OCI-LY7 (cell line): ENCODE measurements at regions not wholly inside any gene's neighbourhood (a gene's known extent, or its start where the extent isn't known, plus 50 kb on each side); places are given as distances from the start of the nearest gene placed in this dataset.

Experiments used
- BruUV-seq: library from RNA; stranded (reverse); fragments of 400-500 nt; replicated peaks from 2 replicates; lab custom pipeline; 2021; lab: Mats Ljungman, UMichigan
- CTCF ChIA-PET: fragments of 300-600 bp; sonication (Branson Sonifier 250); formaldehyde crosslinking; loops from one replicate; lab custom pipeline; 2022; ENCODE audit warnings: antibody characterized with exemption; ENCODE audit not compliant: unreplicated experiment; lab: Charles Lee
- POLR2A ChIA-PET: fragments of 300-600 bp; sonication (Branson Sonifier 250); formaldehyde crosslinking; loops from one replicate; lab custom pipeline; 2022; ENCODE audit warnings: antibody characterized with exemption; lab: Charles Lee
- DNase-seq: peaks from one replicate; pipeline ENCODE4 v3.0.0-alpha.2; 2015; ENCODE audit warnings: low spot score
- H2AFZ ChIP-seq: fragments of 200-600 bp; sonication (generic), shearing (Covaris generic); 2 replicates; pipeline ENCODE4 v1.6.1; 2014; ENCODE audit warnings: mild to moderate bottlenecking, antibody characterized with exemption, low read length, moderate library complexity
- H3K27ac ChIP-seq: fragments of 200-600 bp; sonication (generic); 2 replicates; pipeline ENCODE4 v1.5.1; 2014; ENCODE audit warnings: mixed run types, low read depth, mild to moderate bottlenecking, moderate library complexity, low read length, inconsistent platforms; ENCODE audit not compliant: poor library complexity, severe bottlenecking
- H3K36me3 ChIP-seq: fragments of 200-600 bp; sonication (generic); 2 replicates; pipeline ENCODE4 v1.6.1; 2014; ENCODE audit warnings: mild to moderate bottlenecking, antibody characterized with exemption, low read length, moderate library complexity, mixed read lengths; ENCODE audit not compliant: insufficient read depth
- H3K4me1 ChIP-seq: fragments of 200-600 bp; sonication (generic); 2 replicates; pipeline ENCODE4 v1.5.1; 2014; ENCODE audit warnings: mild to moderate bottlenecking, low read length; ENCODE audit not compliant: insufficient read depth, poor library complexity, severe bottlenecking
- H3K4me2 ChIP-seq: fragments of 200-600 bp; sonication (generic); 2 replicates; pipeline ENCODE4 v1.6.1; 2014; ENCODE audit warnings: mild to moderate bottlenecking, low read length
- H3K4me3 ChIP-seq: fragments of 200-600 bp; sonication (generic); 2 replicates; pipeline ENCODE4 v1.5.1; 2014; ENCODE audit warnings: mild to moderate bottlenecking, low read depth, low read length; ENCODE audit not compliant: poor library complexity, severe bottlenecking
- H3K79me2 ChIP-seq: fragments of 200-600 bp; sonication (generic); 2 replicates; pipeline ENCODE4 v1.6.1; 2016; ENCODE audit warnings: low read depth, mild to moderate bottlenecking, low read length, moderate library complexity, mixed read lengths; ENCODE audit not compliant: insufficient read depth
- H3K9me2 ChIP-seq: fragments of 200-600 bp; sonication (generic); 2 replicates; pipeline ENCODE4 v1.6.1; 2016; ENCODE audit warnings: mild to moderate bottlenecking, low read length, mixed read lengths; ENCODE audit not compliant: insufficient read depth
- H3K9me3 ChIP-seq: fragments of 200-600 bp; sonication (generic); 2 replicates; pipeline ENCODE4 v1.6.1; 2014; ENCODE audit warnings: mild to moderate bottlenecking, mixed run types, low read length, mixed read lengths
- H4K20me1 ChIP-seq: fragments of 200-600 bp; sonication (generic); 2 replicates; pipeline ENCODE4 v1.6.1; 2014; ENCODE audit warnings: mild to moderate bottlenecking, antibody characterized with exemption, low read length, moderate library complexity, mixed read lengths; ENCODE audit not compliant: insufficient read depth
- CTCF ChIP-seq: fragments of 200-600 bp; sonication (generic); conservative IDR thresholded peaks from 2 replicates; pipeline ENCODE4 v1.5.1; 2014; ENCODE audit warnings: mild to moderate bottlenecking, antibody characterized with exemption, low read length, moderate library complexity, mixed read lengths
- EZH2phosphoT487 ChIP-seq: fragments of 200-600 bp; sonication (generic); IDR thresholded peaks from 2 replicates; pipeline ENCODE4 v1.6.1; 2018; ENCODE audit warnings: low read depth, borderline replicate concordance, mild to moderate bottlenecking, mixed run types, antibody characterized with exemption, low read length, moderate library complexity, mixed read lengths
- intact Hi-C: fragments of 100-400 bp; cut with micrococcal nuclease; formaldehyde crosslinking; loops from one replicate; pipeline ENCODE4 v1.10.0; 2022; ENCODE audit not compliant: unreplicated experiment

GRCh38 chr2:16738361-16739225, 73.0 kb upstream of the CYRIA start:
- CTCF ChIA-PET = no interaction called here
- no peaks in the 10 kb centered on the region for H3K9me2 ChIP-seq
- no peak overlapping the region for H3K4me3 ChIP-seq
- no TSS peak for BruUV-seq
- no peaks in the 10 kb centered on the region for H3K79me2 ChIP-seq
- DNase-seq = no peak
- TF ChIP-seq CTCF (no peak), EZH2phosphoT487 (no peak)
- no peaks in the 10 kb centered on the region for H3K9me3 ChIP-seq
- H3K36me3 ChIP-seq = no peaks in the 10 kb centered on the region
- POLR2A ChIA-PET = interaction anchor here (0.6 kb wide), 1 partner anchor 70 kb away, joined by 4 read pairs; no protein-coding TSS in a partner anchor
- no peaks in the 10 kb centered on the region for H4K20me1 ChIP-seq
- H2AFZ ChIP-seq = no peak overlapping the region
- H3K27ac ChIP-seq = no peak overlapping the region
- peaks cover 7% of the 10 kb centered on the region for H3K4me1 ChIP-seq
- intact Hi-C loops = no loop called here
- H3K4me2 ChIP-seq = no peak overlapping the region

- no peak overlapping the region for H2AFZ ChIP-seq
- intact Hi-C loops = no loop called here
- TF ChIP-seq CTCF (no peak), EZH2phosphoT487 (no peak)
Observed at GRCh38 chr2:16737812-16738211, 72.2 kb upstream of the CYRIA start.

GRCh38 chr2:16736633-16737032, 71.0 kb upstream of the CYRIA start:
- no peaks in the 10 kb centered on the region for H3K79me2 ChIP-seq
- no peak overlapping the region for H3K4me2 ChIP-seq
- H4K20me1 ChIP-seq = no peaks in the 10 kb centered on the region
- H3K4me1 ChIP-seq = no peaks in the 10 kb centered on the region
- DNase-seq = no peak
- ChIA-PET POLR2A (interaction anchor here (0.6 kb wide), 1 partner anchor 448 kb away, joined by 3 read pairs; no protein-coding TSS in a partner anchor), CTCF (no interaction called here)
- H3K27ac ChIP-seq = no peak overlapping the region
- no peaks in the 10 kb centered on the region for H3K9me3 ChIP-seq
- intact Hi-C loops = no loop called here
- BruUV-seq = no TSS peak
- TF ChIP-seq EZH2phosphoT487 = no peak
- no peak for TF ChIP-seq CTCF
- H2AFZ ChIP-seq = no peak overlapping the region
- no peaks in the 10 kb centered on the region for H3K36me3 ChIP-seq
- no peaks in the 10 kb centered on the region for H3K9me2 ChIP-seq
- no peak overlapping the region for H3K4me3 ChIP-seq

More at GRCh38 chr2:16737812-16738211, 72.2 kb upstream of the CYRIA start:
- Histone ChIP-seq H3K4me1 (peaks cover 7% of the 10 kb centered on the region), H3K9me3 (no peaks in the 10 kb centered on the region), H3K79me2 (no peaks in the 10 kb centered on the region), H4K20me1 (no peaks in the 10 kb centered on the region), H3K27ac (no peak overlapping the region), H3K9me2 (no peaks in the 10 kb centered on the region), H3K4me2 (no peak overlapping the region), H3K4me3 (no peak overlapping the region), H3K36me3 (no peaks in the 10 kb centered on the region)
- no TSS peak for BruUV-seq
- POLR2A ChIA-PET = interaction anchor here (0.6 kb wide), 1 partner anchor 69 kb away, joined by 4 read pairs; no protein-coding TSS in a partner anchor
- CTCF ChIA-PET = no interaction called here
- no peak for DNase-seq
